ENCODE measurements at regions not wholly inside any gene's neighbourhood (a gene's known extent, or its start where the extent isn't known, plus 50 kb on each side); places are given as distances from the start of the nearest gene placed in this dataset.

DNA sequence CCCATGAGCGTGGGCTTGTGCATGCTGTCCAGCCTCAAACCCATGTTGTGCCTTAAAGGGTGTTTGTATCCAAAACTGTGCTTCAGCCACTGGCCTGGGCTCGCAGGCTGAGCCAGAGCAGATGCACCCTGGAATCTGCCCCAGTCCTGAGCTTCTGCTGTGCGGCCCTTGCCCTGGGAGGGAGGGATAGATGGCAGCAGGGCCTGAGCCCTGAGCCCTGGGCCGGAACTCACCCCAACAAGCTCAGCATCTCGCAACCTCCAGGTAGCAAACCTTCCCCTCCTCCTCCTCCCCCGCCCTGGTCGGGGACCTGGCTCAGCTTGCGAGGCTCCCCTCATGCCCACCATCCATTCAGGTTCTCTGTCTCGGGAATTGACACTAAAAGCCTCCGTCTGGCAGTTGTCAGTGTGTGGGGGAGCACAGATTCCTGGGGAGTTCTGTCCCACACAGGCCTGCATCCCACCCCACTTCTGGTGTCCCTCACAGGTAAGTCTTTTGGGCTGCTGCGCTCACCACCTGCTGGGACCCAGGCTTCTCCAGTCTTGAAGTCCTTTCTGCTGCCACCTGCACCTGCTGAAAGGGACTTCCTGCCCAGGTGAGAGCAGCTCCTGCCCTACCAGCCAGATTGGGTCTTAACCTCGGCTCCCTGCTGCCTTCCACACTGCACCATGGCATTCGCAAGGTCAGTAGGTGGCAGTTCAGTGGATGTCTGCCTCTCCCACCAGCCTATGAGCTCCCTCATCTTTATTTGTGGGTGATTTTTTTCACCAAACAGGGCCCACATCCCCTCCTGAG lies 55.2 kb upstream of the OLFM1 start:
- no peak for DNase-seq

DNA sequence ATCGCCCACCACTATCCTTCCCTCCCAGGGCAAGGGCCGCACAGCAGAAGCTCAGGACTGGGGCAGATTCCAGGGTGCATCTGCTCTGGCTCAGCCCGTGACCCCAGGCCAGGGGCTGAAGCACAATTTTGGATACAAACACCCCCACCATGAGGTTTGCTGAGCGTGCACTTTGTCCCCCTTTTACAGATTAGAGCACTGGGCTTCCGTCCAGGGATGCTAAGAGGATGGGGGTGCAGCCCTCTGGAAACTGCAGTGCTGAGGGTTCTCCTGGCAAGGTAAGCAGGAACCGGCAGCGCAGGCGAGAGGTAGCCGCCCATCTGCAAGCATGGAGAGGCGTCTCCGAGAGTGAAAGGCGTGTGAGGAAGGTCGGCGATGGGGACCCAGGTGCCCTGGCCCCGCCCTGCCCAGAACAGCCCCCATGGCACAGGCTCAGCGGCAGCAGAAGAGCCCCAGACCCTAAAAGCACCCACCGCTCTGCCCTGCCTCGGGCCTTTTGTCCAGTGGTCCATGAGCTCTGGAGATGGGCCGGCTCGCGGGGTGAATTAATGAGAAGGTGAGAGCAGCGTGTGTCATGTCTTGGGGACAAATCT lies 54.5 kb upstream of the OLFM1 start:
- no peak for DNase-seq

DNA sequence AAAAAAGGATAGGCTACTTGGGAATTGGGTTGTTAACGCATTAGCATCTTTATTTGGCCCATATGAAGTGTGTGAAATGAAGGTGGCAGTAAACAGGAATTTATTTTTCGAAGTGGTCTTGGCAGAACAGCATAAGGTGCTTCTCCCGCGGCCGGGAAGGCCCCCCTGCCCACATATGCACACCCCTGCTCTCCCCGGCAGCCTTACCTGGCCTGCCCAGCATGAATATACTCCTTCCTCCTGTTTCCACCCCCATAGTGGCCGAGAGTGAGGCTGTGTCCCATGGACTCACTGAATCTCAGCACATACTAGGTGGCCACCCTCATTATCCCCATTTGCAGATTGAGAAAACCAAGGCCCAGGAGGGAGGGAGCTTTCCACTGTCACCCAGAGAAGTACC lies 54.0 kb upstream of the OLFM1 start:
- DNase-seq, result no peak

GRCh38 chr9:135034106-135034505 lies 53.4 kb upstream of the OLFM1 start:
- no peak for DNase-seq

DNA sequence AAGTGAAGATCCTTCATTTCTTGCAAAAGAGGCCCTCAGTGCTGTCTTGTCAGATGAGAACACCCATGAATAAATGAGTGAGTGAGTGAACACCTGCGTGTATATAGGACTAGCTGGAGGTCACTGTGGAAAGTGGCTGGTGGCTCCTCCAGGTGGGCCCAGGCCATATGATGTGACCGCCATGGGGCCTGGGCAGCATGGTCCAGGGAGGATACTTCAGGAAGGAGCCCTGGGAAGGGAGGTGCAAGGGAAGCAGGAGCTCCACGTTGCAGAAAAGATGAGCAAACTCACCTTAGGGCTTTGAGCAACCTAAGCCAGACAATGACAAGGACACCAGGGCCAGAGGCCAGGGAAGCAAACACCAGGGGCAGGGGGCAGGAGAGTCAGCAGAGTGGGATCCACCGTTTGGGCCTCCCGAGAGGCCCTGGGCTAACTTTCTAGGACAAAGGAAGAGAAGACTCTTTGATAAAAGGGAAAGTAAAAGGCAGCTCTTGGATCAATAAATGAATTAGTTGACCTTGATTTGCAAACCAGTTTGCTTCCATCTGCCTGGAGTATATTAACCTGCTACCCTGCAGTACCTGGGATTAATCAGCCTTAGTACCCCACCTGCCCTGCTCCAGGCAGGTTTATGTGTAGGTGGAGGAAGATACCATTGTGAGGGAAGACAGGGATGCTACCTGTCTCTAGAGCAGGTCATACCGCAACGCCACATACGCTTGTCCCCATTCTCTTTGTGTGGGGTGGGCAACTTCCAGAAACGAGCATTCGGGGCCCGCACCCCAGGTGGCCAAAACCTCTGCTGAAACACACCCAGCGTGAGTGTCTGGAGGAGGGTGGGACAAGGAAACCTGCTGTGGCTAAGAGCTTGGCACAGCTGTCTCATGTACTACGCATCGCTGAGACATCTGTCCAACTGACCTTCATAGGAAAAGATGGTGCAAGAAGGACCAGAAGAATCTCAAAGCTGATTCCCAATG lies 51.4 kb upstream of the OLFM1 start:
- no peak for DNase-seq

DNA sequence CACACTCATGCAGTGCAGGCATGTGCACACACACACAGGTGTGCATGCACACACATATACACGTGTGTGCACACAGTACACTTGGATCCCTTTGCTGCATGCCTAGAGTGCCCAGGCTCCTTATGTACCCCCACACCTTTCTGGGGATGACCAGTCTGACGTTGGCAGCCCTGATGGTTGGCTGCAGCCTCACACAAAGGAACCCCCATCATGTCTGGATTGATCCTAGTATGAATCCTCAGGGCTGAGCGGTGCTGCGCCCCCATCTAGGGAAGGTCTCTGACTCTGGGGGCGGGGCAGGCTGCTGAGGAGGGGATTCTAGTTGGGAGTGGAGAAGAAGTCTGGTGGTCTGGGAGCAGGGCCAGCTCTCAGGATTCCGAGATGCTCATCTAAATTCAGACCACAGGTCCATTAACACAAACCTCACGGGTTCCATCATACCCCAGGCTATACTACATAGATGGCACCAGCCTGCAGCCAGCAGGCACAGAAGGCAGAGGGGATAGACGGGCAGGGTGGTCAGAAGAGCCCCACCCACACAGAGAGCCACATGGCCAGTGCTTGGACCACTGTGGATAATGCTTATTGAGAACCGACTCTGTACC lies 50.5 kb upstream of the OLFM1 start:
- no peak for DNase-seq

- DNase-seq, result no peak
Measured at GRCh38 chr9:135037521-135038250, 49.8 kb upstream of the OLFM1 start.
